ENCODE measurements at regions not wholly inside any gene's neighbourhood (a gene's known extent, or its start where the extent isn't known, plus 50 kb on each side); places are given as distances from the start of the nearest gene placed in this dataset.

DNA sequence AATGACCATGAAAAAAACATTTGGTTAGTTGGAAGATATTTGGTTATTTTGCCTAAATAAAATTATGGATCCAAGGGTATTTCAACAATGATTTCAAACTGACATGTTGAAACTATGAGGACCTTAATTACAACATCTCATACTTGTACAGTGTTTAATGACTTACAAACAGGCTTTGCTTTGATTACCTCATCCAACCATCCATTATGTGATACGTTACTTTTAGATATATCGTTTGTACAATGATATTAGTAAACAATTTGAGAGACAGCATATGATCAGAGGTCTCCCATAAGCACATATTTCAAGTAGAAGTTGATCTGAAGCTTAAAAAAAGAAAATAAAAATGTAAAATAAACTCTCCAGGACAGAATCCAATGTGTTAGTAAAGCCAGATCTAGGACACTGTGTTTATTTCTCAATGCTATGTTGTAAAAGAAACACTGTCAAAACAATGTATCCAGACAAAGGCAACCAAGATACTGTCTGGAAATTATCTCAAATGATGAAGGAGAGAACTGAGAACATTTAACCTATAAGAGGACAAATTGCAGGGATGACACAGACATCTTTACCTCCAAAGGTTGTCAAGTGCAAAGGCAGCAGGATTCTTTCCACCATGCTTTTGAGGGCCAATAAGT is 116.0 kb upstream of the TARS1 start:
- Mint-ChIP-seq H3K27me3 (ENCODE audit: unreplicated experiment) (peaks cover 9% of the 10 kb centered on the region), H3K27ac (ENCODE audit: unreplicated experiment) (no peak overlapping the region), H3K4me1 (ENCODE audit: low read depth, unreplicated experiment) (no peaks in the 10 kb centered on the region), H3K4me3 (ENCODE audit: low read depth, unreplicated experiment) (no peak overlapping the region), H3K36me3 (ENCODE audit: insufficient read depth, unreplicated experiment) (no peaks in the 10 kb centered on the region), H3K9me3 (ENCODE audit: low read depth, unreplicated experiment) (no peaks in the 10 kb centered on the region)
- TF ChIP-seq CTCF (IDR thresholded peaks at IDR 0.05; ENCODE audit: unreplicated experiment) = no peak
- CTCF ChIA-PET = no interaction called here
- no TSS peak for BruUV-seq (replicated peaks)
- DNase-seq = no peak
- intact Hi-C loops (cut with micrococcal nuclease; ENCODE audit: unreplicated experiment) = no loop called here

DNA sequence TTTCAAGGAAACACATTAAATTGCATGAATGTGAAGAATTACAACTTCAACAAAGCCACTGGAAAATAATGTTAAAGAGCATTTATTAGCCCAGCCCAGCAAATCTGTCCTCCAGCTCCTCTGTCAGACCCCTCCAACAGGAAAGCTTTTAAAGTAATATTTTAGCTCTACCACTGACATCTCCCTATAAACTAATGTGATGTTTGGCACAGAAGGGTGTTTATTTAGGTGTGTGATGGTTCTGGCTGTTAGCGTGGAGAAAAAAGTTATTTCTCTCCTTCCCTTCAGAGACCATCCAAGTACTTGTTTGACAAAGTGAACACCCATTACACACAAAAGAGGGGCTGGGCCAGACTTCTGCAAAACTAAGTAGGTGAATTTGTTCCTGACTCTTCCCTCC is 111.9 kb upstream of the TARS1 start:
- intact Hi-C loops (cut with micrococcal nuclease; ENCODE audit: unreplicated experiment) = no loop called here
- no peaks in the 10 kb centered on the region for H3K4me1 Mint-ChIP-seq (ENCODE audit: low read depth, unreplicated experiment)
- CTCF ChIA-PET = no interaction called here
- H3K27ac Mint-ChIP-seq (ENCODE audit: unreplicated experiment) = no peak overlapping the region
- H3K27me3 Mint-ChIP-seq (ENCODE audit: unreplicated experiment) = peaks cover 9% of the 10 kb centered on the region
- no peaks in the 10 kb centered on the region for H3K36me3 Mint-ChIP-seq (ENCODE audit: insufficient read depth, unreplicated experiment)
- BruUV-seq (replicated peaks) = no TSS peak
- no peaks in the 10 kb centered on the region for H3K9me3 Mint-ChIP-seq (ENCODE audit: low read depth, unreplicated experiment)
- no peak for TF ChIP-seq CTCF (IDR thresholded peaks at IDR 0.05; ENCODE audit: unreplicated experiment)
- DNase-seq = no peak
- H3K4me3 Mint-ChIP-seq (ENCODE audit: low read depth, unreplicated experiment) = no peak overlapping the region

DNA sequence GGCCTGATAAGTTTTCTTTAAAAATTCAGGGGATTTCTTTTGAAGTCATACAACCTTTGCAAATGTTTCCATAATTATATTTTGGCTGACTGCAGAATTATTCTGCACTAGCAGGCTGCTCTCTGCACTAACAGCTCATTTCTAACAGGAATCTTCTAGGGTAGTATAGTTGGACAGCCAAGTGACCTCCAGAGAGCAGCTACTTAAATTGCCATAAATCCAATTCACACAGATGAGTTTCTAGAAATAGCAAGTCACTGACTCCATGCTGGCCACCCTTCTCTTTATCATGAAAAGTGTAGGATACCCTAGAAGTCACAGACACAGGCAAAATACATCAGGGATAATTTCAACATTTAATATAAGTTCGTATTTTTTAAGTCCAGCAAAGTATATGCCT is 110.9 kb upstream of the TARS1 start:
- TF ChIP-seq CTCF (IDR thresholded peaks at IDR 0.05; ENCODE audit: unreplicated experiment) = no peak
- BruUV-seq (replicated peaks) = no TSS peak
- Mint-ChIP-seq H3K4me1 (ENCODE audit: low read depth, unreplicated experiment) (no peaks in the 10 kb centered on the region), H3K4me3 (ENCODE audit: low read depth, unreplicated experiment) (no peak overlapping the region), H3K27me3 (ENCODE audit: unreplicated experiment) (peaks cover 9% of the 10 kb centered on the region), H3K27ac (ENCODE audit: unreplicated experiment) (no peak overlapping the region), H3K36me3 (ENCODE audit: insufficient read depth, unreplicated experiment) (no peaks in the 10 kb centered on the region), H3K9me3 (ENCODE audit: low read depth, unreplicated experiment) (no peaks in the 10 kb centered on the region)
- DNase-seq = no peak
- intact Hi-C loops (cut with micrococcal nuclease; ENCODE audit: unreplicated experiment) = no loop called here
- CTCF ChIA-PET = no interaction called here

GRCh38 chr5:33330426-33330825 is 110.3 kb upstream of the TARS1 start:
- no peaks in the 10 kb centered on the region for H3K4me1 Mint-ChIP-seq (ENCODE audit: low read depth, unreplicated experiment)
- H3K36me3 Mint-ChIP-seq (ENCODE audit: insufficient read depth, unreplicated experiment) = no peaks in the 10 kb centered on the region
- H3K4me3 Mint-ChIP-seq (ENCODE audit: low read depth, unreplicated experiment) = no peak overlapping the region
- H3K27ac Mint-ChIP-seq (ENCODE audit: unreplicated experiment) = no peak overlapping the region
- CTCF ChIA-PET = no interaction called here
- BruUV-seq (replicated peaks) = no TSS peak
- H3K27me3 Mint-ChIP-seq (ENCODE audit: unreplicated experiment) = peaks cover 9% of the 10 kb centered on the region
- no peak for TF ChIP-seq CTCF (IDR thresholded peaks at IDR 0.05; ENCODE audit: unreplicated experiment)
- intact Hi-C loops (cut with micrococcal nuclease; ENCODE audit: unreplicated experiment) = no loop called here
- no peaks in the 10 kb centered on the region for H3K9me3 Mint-ChIP-seq (ENCODE audit: low read depth, unreplicated experiment)
- DNase-seq = no peak
